HCT116 (cell line): ENCODE measurements at regions not wholly inside any gene's neighbourhood (a gene's known extent, or its start where the extent isn't known, plus 50 kb on each side); places are given as distances from the start of the nearest gene placed in this dataset.

Experiments
- ATAC-seq: fragments of 200-7000 bp; cut with Tn5 transposase; 2 replicates; pipeline ENCODE4 v1.9.1; 2020; ENCODE audit warnings: mild to moderate bottlenecking, moderate library complexity
- BruUV-seq: library from RNA; stranded (reverse); fragments of 400-500 nt; replicated peaks from 2 replicates; lab custom pipeline; 2021; lab: Mats Ljungman, UMichigan
- CTCF ChIA-PET: fragments of 300-600 bp; sonication (Branson Sonifier 250); formaldehyde crosslinking; loops from one replicate; lab custom pipeline; 2021; ENCODE audit warnings: antibody characterized with exemption; lab: Charles Lee
- POLR2A ChIA-PET: fragments of 300-600, 350-600 bp; sonication (Branson Sonifier 250); formaldehyde crosslinking; loops from one replicate; lab custom pipeline; 2021; ENCODE audit warnings: antibody characterized with exemption; lab: Charles Lee
- RAD21 ChIA-PET, 2 experiments: fragments of 300-600 bp; sonication (Branson Sonifier 250); formaldehyde crosslinking; loops; one replicate each; lab custom pipeline; 2023; ENCODE audit warnings: low total read pairs in 2 of 2; ENCODE audit not compliant: uncharacterized antibody in 2 of 2, unreplicated experiment in 2 of 2, low non-redundant PET in 1 of 2; lab: Charles Lee
- DNase-seq: peaks from one replicate; pipeline ENCODE4 v3.0.0-alpha.2; 2010; ENCODE audit warnings: low read depth, low spot score
- H2AFZ ChIP-seq: fragments of 200-600 bp; shearing (Covaris generic), sonication (generic); 2 replicates; pipeline ENCODE4 v1.6.1; 2017; ENCODE audit warnings: low read depth, mixed run types, mixed read lengths, antibody characterized with exemption, low read length; ENCODE audit not compliant: poor library complexity, severe bottlenecking
- H3K27ac ChIP-seq: 2 replicates; pipeline ENCODE4 v1.5.1; 2012; ENCODE audit warnings: low read depth, low read length
- H3K27me3 ChIP-seq: fragments of 200-600 bp; sonication (generic); 2 replicates; pipeline ENCODE4 v1.6.1; 2016; ENCODE audit warnings: mixed run types, low read length, mixed read lengths; ENCODE audit not compliant: insufficient read depth
- H3K36me3 ChIP-seq, 2 experiments: fragments of 200-500 bp in 1 of 2; fragments of 200-600 bp in 1 of 2; sonication (Bioruptor generic) in 1 of 2; sonication (generic) in 1 of 2; 2 replicates each; pipeline versions ENCODE4 v1.5.1 to v1.6.1; 2014 to 2016; ENCODE audit warnings: low read length in 2 of 2, inconsistent platforms in 1 of 2, mixed read lengths in 1 of 2, mixed run types in 1 of 2; ENCODE audit not compliant: insufficient read depth in 2 of 2, control insufficient read depth in 1 of 2
- H3K4me1 ChIP-seq, 2 experiments: fragments of 200-600 bp in 1 of 2; sonication (generic) in 1 of 2; 2 replicates each; pipeline versions ENCODE4 v1.5.1 to v1.6.1; 2012 to 2017; ENCODE audit warnings: low read length in 2 of 2, inconsistent platforms in 1 of 2, mild to moderate bottlenecking in 1 of 2, mixed read lengths in 1 of 2, mixed run types in 1 of 2, moderate library complexity in 1 of 2; ENCODE audit not compliant: insufficient read depth in 2 of 2, control insufficient read depth in 1 of 2
- H3K4me2 ChIP-seq: fragments of 200-600 bp; sonication (generic); 2 replicates; pipeline ENCODE4 v1.6.1; 2017; ENCODE audit warnings: mixed run types, low read length, mixed read lengths
- H3K4me3 ChIP-seq, 2 experiments: fragments of 200-600 bp in 1 of 2; sonication (generic) in 1 of 2; replicated peaks in 1 of 2; 2 replicates each; pipeline ENCODE4 v1.5.1; 2011 to 2016; ENCODE audit warnings: low read length in 2 of 2, control low read depth in 1 of 2, low read depth in 1 of 2, mild to moderate bottlenecking in 1 of 2, mixed read lengths in 1 of 2, mixed run types in 1 of 2
- H3K79me2 ChIP-seq: fragments of 200-600 bp; sonication (generic); 2 replicates; pipeline ENCODE4 v1.6.1; 2017; ENCODE audit warnings: mild to moderate bottlenecking, mixed run types, low read length, moderate library complexity, mixed read lengths; ENCODE audit not compliant: insufficient read depth
- H3K9ac ChIP-seq: fragments of 200-600 bp; sonication (generic); 2 replicates; pipeline ENCODE4 v1.6.1; 2016; ENCODE audit warnings: low read length, mixed read lengths
- H3K9me2 ChIP-seq: fragments of 200-600 bp; sonication (generic), shearing (Covaris generic); 2 replicates; pipeline ENCODE4 v1.6.1; 2017; ENCODE audit warnings: mixed run types, mild to moderate bottlenecking, moderate library complexity; ENCODE audit not compliant: insufficient read depth
- H3K9me3 ChIP-seq, 2 experiments: fragments of 200-500 bp in 1 of 2; fragments of 200-600 bp in 1 of 2; sonication (Bioruptor generic) in 1 of 2; sonication (generic) in 1 of 2; 2 replicates each; pipeline ENCODE4 v1.6.1; 2014 to 2017; ENCODE audit warnings: low read length in 2 of 2, mixed read lengths in 2 of 2, inconsistent platforms in 1 of 2, low read depth in 1 of 2, mild to moderate bottlenecking in 1 of 2, mixed run types in 1 of 2, moderate library complexity in 1 of 2; ENCODE audit not compliant: control insufficient read depth in 1 of 2, insufficient read depth in 1 of 2
- H4K20me1 ChIP-seq: fragments of 200-600 bp; sonication (generic), shearing (Covaris generic); 2 replicates; pipeline ENCODE4 v1.6.1; 2017; ENCODE audit warnings: mixed run types, mild to moderate bottlenecking, moderate library complexity; ENCODE audit not compliant: insufficient read depth
- CEBPB ChIP-seq: IDR thresholded peaks from 2 replicates; pipeline ENCODE4 v1.6.1; 2012; ENCODE audit warnings: low read depth
- EGR1 ChIP-seq: IDR thresholded peaks from 2 replicates; pipeline ENCODE4 v1.6.1; 2012; ENCODE audit warnings: low read depth
- ELF1 ChIP-seq: IDR thresholded peaks from 2 replicates; pipeline ENCODE4 v1.6.1; 2012; ENCODE audit warnings: low read depth, borderline replicate concordance
- EZH2 ChIP-seq: fragments of 200-600 bp; sonication (generic); IDR thresholded peaks from 2 replicates; pipeline ENCODE4 v1.6.1; 2017; ENCODE audit warnings: antibody characterized with exemption, mixed run types
- EZH2phosphoT487 ChIP-seq: fragments of 200-600 bp; IDR thresholded peaks from 2 replicates; pipeline ENCODE4 v1.6.1; 2018; ENCODE audit warnings: antibody characterized with exemption, borderline replicate concordance
- FOSL1 ChIP-seq: IDR thresholded peaks from 2 replicates; pipeline ENCODE4 v1.6.1; 2012; ENCODE audit warnings: low read depth
- MAX ChIP-seq: IDR thresholded peaks from 2 replicates; pipeline ENCODE4 v1.6.1; 2012
- REST ChIP-seq: IDR thresholded peaks from 2 replicates; pipeline ENCODE4 v1.6.1; 2012; ENCODE audit warnings: low read depth
- TCF7L2 ChIP-seq: IDR thresholded peaks from 2 replicates; pipeline ENCODE4 v1.7.0; 2011; ENCODE audit warnings: borderline replicate concordance, inconsistent platforms; ENCODE audit not compliant: insufficient read depth, insufficient read length; ENCODE audit errors: extremely low read depth
- ZBTB33 ChIP-seq: IDR thresholded peaks from 2 replicates; pipeline ENCODE4 v1.6.1; 2011; ENCODE audit warnings: mild to moderate bottlenecking, low read length, moderate library complexity; ENCODE audit not compliant: insufficient replicate concordance; ENCODE audit errors: extremely low read depth
- ZFX ChIP-seq: fragments of 450-650 bp; IDR thresholded peaks from 2 replicates; pipeline ENCODE4 v1.6.1; 2017
- intact Hi-C: fragments of 100-400 bp; cut with micrococcal nuclease; formaldehyde crosslinking; loops from 2 replicates; pipeline ENCODE4 v1.10.0; 2022

- no peaks in the 10 kb centered on the region for H3K79me2 ChIP-seq
- H3K9me2 ChIP-seq: no peaks in the 10 kb centered on the region
- H3K36me3 ChIP-seq: no peaks in the 10 kb centered on the region
- ChIA-PET CTCF (no interaction called here), POLR2A (interaction anchor here (1.4 kb wide), 1 partner anchor 8 kb away, joined by 3 read pairs; no protein-coding TSS in a partner anchor), RAD21 (no interaction called here)
- no peaks in the 10 kb centered on the region for H3K4me1 ChIP-seq
- peaks cover 3% of the 10 kb centered on the region; the same call in 1 of the 2 replicates for H3K27me3 ChIP-seq
- no peaks in the 10 kb centered on the region for H4K20me1 ChIP-seq
- no peak overlapping the region for H3K4me2 ChIP-seq
- H3K4me3 ChIP-seq: no peak overlapping the region
- intact Hi-C loops: no loop called here
- TF ChIP-seq ZFX: no peak
- no peak for TF ChIP-seq MAX
- no peak for TF ChIP-seq FOSL1
- no peak for TF ChIP-seq EZH2phosphoT487
- no peak for TF ChIP-seq REST
- TF ChIP-seq ELF1: no peak
- no peak for TF ChIP-seq ZBTB33
- TF ChIP-seq CEBPB: no peak
- TF ChIP-seq TCF7L2: no peak
- TF ChIP-seq EGR1: no peak
- no peak for TF ChIP-seq EZH2
- no peak overlapping the region for H3K27ac ChIP-seq
- no peak for DNase-seq
- BruUV-seq: no TSS peak
- ATAC-seq: no peak
- H2AFZ ChIP-seq: no peak overlapping the region
- no peak overlapping the region for H3K9ac ChIP-seq
- no peaks in the 10 kb centered on the region for H3K9me3 ChIP-seq
These were observed 267.7 kb downstream of the TLE3 start for GRCh38 chr15:69829974-69830373.
